ENCODE measurements at regions not wholly inside any gene's neighbourhood (a gene's known extent, or its start where the extent isn't known, plus 50 kb on each side); places are given as distances from the start of the nearest gene placed in this dataset.

- no peak for TF ChIP-seq CTCF (IDR thresholded peaks at IDR 0.05)
- no peak for TF ChIP-seq POLR2AphosphoS5 (IDR thresholded peaks at IDR 0.05; ENCODE audit: low read depth, low read length)
- TF ChIP-seq TCF7L2 (IDR thresholded peaks at IDR 0.05; ENCODE audit: low read depth, low read length), result no peak
- no peak for TF ChIP-seq REST (IDR thresholded peaks at IDR 0.05; ENCODE audit: insufficient read depth in 1 of 2, low read depth in 2 of 2, low read length in 1 of 2)
Observed at GRCh38 chr6:137758661-137759060, 108.4 kb upstream of the TNFAIP3 start.

Measured in Panc1 (cell line).